ENCODE measurements at regions not wholly inside any gene's neighbourhood (a gene's known extent, or its start where the extent isn't known, plus 50 kb on each side); places are given as distances from the start of the nearest gene placed in this dataset.

DNA sequence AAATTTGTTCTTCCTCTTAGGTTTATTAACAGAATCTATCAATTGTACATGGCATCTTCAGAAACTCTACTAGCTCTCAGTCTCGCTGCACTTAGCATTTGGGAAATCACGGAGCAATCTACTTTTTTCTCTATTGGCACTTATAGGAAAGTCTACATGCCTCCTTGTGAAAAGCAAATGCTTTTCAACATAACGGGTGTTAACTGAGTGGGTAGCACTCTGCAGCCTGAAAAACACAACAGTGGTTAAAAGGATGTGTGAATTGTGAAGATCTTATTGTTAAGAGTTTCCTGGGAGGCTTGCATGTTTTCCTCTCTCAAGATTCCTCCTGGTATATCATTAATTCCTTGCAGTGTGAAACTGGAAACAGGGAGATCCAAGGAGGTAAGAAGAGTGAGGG, 204.2 kb upstream of the SESN3 start:
- no peak overlapping the region for H4K8ac ChIP-seq (ENCODE audit: extremely low read depth, insufficient read depth, low read length)
- no peak overlapping the region for H4K91ac ChIP-seq (replicated peaks; ENCODE audit: insufficient read length, low read length)
- no peaks in the 10 kb centered on the region for H3K9me3 ChIP-seq (ENCODE audit: insufficient read depth in 2 of 2, low read depth in 1 of 2, low read length in 1 of 2)
- ChIA-PET POLR2A (ENCODE audit: partially characterized antibody) (no interaction called here), CTCF (ENCODE audit: partially characterized antibody) (interaction anchor here (1.4 to 4.8 kb wide), 2 partner anchors 10 to 270 kb away, joined by 4 to 22 read pairs; no protein-coding TSS in a partner anchor)
- FAIRE-seq = no peak
- H3K79me1 ChIP-seq (ENCODE audit: low read depth, low read length) = no peaks in the 10 kb centered on the region
- no peak overlapping the region for H2AK5ac ChIP-seq (ENCODE audit: low read depth, low read length)
- H3K4me1 ChIP-seq (replicated peaks in 1 of 4; ENCODE audit: control insufficient read depth in 3 of 4, insufficient read depth in 4 of 4, low read length in 3 of 4) = peaks cover 0 to 7% (median 0%) of the 10 kb centered on the region in 4 experiments; a peak in 1 of 7 replicates
- DNase-seq (ENCODE audit: low read depth in 1 of 2, low spot score in 2 of 2) = no peak
- peak overlapping the region; percentile 13 for H2BK120ac ChIP-seq (replicated peaks; ENCODE audit: low read depth, low read length)
- H4K20me1 ChIP-seq (replicated peaks in 1 of 2; ENCODE audit: control insufficient read depth in 1 of 2, insufficient read depth in 2 of 2, low read length in 2 of 2) = no peaks in the 10 kb centered on the region
- no peak overlapping the region for H3K9ac ChIP-seq (replicated peaks in 1 of 4; ENCODE audit: extremely low read depth in 1 of 4, low read depth in 3 of 4, low read length in 3 of 4)
- 0 out of 2 replicates have a peak overlapping the region, but pooled peaks have one; percentile 14 for H2AFZ ChIP-seq (ENCODE audit: low read length)
- no peaks in the 10 kb centered on the region for H3K27me3 ChIP-seq (replicated peaks in 1 of 4; ENCODE audit: control insufficient read depth in 3 of 4, extremely low read depth in 1 of 4, insufficient read depth in 3 of 4, low read length in 3 of 4)
- H2BK5ac ChIP-seq (ENCODE audit: low read depth, low read length) = no peak overlapping the region
- 0 out of 2 replicates have a peak overlapping the region, but pooled peaks have one; percentile 47 for H2BK15ac ChIP-seq (ENCODE audit: low read length)
- H3K56ac ChIP-seq (replicated peaks; ENCODE audit: insufficient read length, low read depth, low read length) = no peak overlapping the region
- no peak overlapping the region for H3K27ac ChIP-seq (ENCODE audit: low read depth, low read length)
- no peak overlapping the region for H3K4me3 ChIP-seq (ENCODE audit: extremely low read depth in 1 of 4, insufficient read depth in 2 of 4, low read depth in 3 of 4, low read length in 4 of 4)
- H4K5ac ChIP-seq (ENCODE audit: insufficient read length, low read depth, low read length) = no peak overlapping the region
- H2BK12ac ChIP-seq (ENCODE audit: low read depth, low read length) = no peak overlapping the region; the same call in 1 of the 2 replicates
- 86% methylated on average over 3 of the region's 3 CpGs; no CpG with 5 or more reads in 1 of the 2 experiments for WGBS, 2 experiments (ENCODE audit: extremely low coverage in 1 of 2, insufficient coverage in 1 of 2, insufficient read length in 1 of 2, insufficient replicate concordance in 2 of 2, low coverage in 1 of 2, low lambda C conversion rate in 2 of 2, missing lambda C conversion rate in 1 of 2)
- H3K4me2 ChIP-seq (ENCODE audit: insufficient read depth in 1 of 2, low read depth in 2 of 2, low read length in 2 of 2) = no peak overlapping the region
- H3K36me3 ChIP-seq (ENCODE audit: control insufficient read depth in 2 of 4, insufficient read depth in 4 of 4, low read length in 3 of 4) = no peaks in the 10 kb centered on the region; a peak in 1 of 8 replicates
- TF ChIP-seq NRF1 (IDR thresholded peaks at IDR 0.05; ENCODE audit: low read depth, low read length) = no peak
- TF ChIP-seq GABPA (IDR thresholded peaks at IDR 0.05; ENCODE audit: borderline replicate concordance, insufficient read depth, low read length) = no peak
- no peak for TF ChIP-seq EGR1 (IDR thresholded peaks at IDR 0.05; ENCODE audit: borderline replicate concordance, low read depth, low read length)
- TF ChIP-seq SP1 (IDR thresholded peaks at IDR 0.05; ENCODE audit: low read depth, low read length) = no peak
- TF ChIP-seq CEBPB (IDR thresholded peaks at IDR 0.05; ENCODE audit: low read depth, low read length) = no peak
- TF ChIP-seq RXRA (IDR thresholded peaks at IDR 0.05; ENCODE audit: insufficient read depth, low read depth, low read length) = no peak
- no peak for TF ChIP-seq HDAC6 (IDR thresholded peaks at IDR 0.05; ENCODE audit: low read depth, low read length)
- TF ChIP-seq RBBP5 (IDR thresholded peaks at IDR 0.05; ENCODE audit: borderline replicate concordance, low read depth, low read length) = no peak
- no peak for TF ChIP-seq CBX8 (IDR thresholded peaks at IDR 0.05; ENCODE audit: borderline replicate concordance, low read depth, low read length)
- no peak for TF ChIP-seq POLR2AphosphoS5 (IDR thresholded peaks at IDR 0.05; ENCODE audit: low read depth, low read length)
- TF ChIP-seq ZNF274 (IDR thresholded peaks at IDR 0.05; ENCODE audit: borderline replicate concordance, extremely low read depth, low read length) = no peak
- no peak for TF ChIP-seq SIRT6 (IDR thresholded peaks at IDR 0.05; ENCODE audit: low read length)
- TF ChIP-seq CREB1 (IDR thresholded peaks at IDR 0.05) = no peak
- no peak for TF ChIP-seq FOSL1 (IDR thresholded peaks at IDR 0.05; ENCODE audit: insufficient read depth, low read depth, low read length)
- TF ChIP-seq CHD1 (IDR thresholded peaks at IDR 0.05; ENCODE audit: low read depth, low read length) = no peak
- no peaks in the 10 kb centered on the region for H3K23me2 ChIP-seq (ENCODE audit: low read depth, low read length)
- no peak overlapping the region for H3K4ac ChIP-seq (replicated peaks; ENCODE audit: insufficient read length, low read depth, low read length)
- no peak overlapping the region for H3K18ac ChIP-seq (ENCODE audit: extremely low read depth, low read length)
- no peak overlapping the region for H3K23ac ChIP-seq (ENCODE audit: insufficient read length)
- no peaks in the 10 kb centered on the region for H3K79me2 ChIP-seq (ENCODE audit: control insufficient read depth in 1 of 2, insufficient read depth in 2 of 2, low read length in 2 of 2)
- no peak overlapping the region; the same call in 1 of the 2 replicates for H2BK20ac ChIP-seq (ENCODE audit: low read length)
- H3K14ac ChIP-seq (ENCODE audit: insufficient read length) = no peak overlapping the region
